ENCODE measurements at regions not wholly inside any gene's neighbourhood (a gene's known extent, or its start where the extent isn't known, plus 50 kb on each side); places are given as distances from the start of the nearest gene placed in this dataset.

- TF ChIP-seq CTCF (IDR thresholded peaks at IDR 0.05; ENCODE audit: low read depth, low read length) = no peak
- DNase-seq (ENCODE audit: low read depth, low spot score) = no peak
- in situ Hi-C loops (cut with HindIII; ENCODE audit: low sequenced_read_pairs) = no loop called here
These were observed 65.9 kb upstream of the VPS13A start for GRCh38 chr9:77111408-77111807.

GRCh38 chr9:77125665-77126064, 51.7 kb upstream of the VPS13A start:
- DNase-seq (ENCODE audit: low read depth, low spot score) = no peak
- TF ChIP-seq CTCF (IDR thresholded peaks at IDR 0.05; ENCODE audit: low read depth, low read length) = no peak
- no peak overlapping the region for H3K4me3 ChIP-seq (ENCODE audit: low read depth, low read length)
- in situ Hi-C loops (cut with HindIII; ENCODE audit: low sequenced_read_pairs) = no loop called here

More at GRCh38 chr9:77111408-77111807, 65.9 kb upstream of the VPS13A start:
- no peak overlapping the region for H3K4me3 ChIP-seq (ENCODE audit: low read depth, low read length)

- no peak overlapping the region for H3K4me3 ChIP-seq (ENCODE audit: low read depth, low read length)
- in situ Hi-C loops (cut with HindIII; ENCODE audit: low sequenced_read_pairs) = no loop called here
- TF ChIP-seq CTCF (IDR thresholded peaks at IDR 0.05; ENCODE audit: low read depth, low read length) = no peak
- DNase-seq (ENCODE audit: low read depth, low spot score) = no peak
These were observed 50.3 kb upstream of the VPS13A start for GRCh38 chr9:77127071-77127470.

Data from astrocyte of the spinal cord (primary cell).